ENCODE measurements at regions not wholly inside any gene's neighbourhood (a gene's known extent, or its start where the extent isn't known, plus 50 kb on each side); places are given as distances from the start of the nearest gene placed in this dataset.

DNA sequence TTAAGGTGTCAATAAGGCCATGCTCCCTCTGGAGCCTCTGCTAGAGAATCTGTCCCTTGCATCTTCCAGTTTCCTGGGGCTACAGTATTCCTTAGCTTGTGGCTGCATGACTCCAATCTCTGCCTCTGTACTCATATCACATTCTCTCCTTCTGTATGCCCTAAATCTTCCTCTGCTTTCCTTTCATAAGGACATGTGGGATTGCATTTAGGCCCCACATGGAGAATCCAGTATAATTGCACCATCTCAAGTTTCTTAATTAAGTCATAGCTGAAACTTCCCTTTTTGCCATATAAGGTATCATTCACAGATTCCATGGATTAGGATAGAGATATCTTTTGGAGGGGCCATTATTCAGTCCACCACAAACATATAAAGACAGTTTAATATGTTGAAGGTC is 409.8 kb upstream of the TMCO5A start:
- intact Hi-C loops (cut with DNase I, micrococcal nuclease) = no loop called here
- ATAC-seq = no peak
- no peak for DNase-seq

DNA sequence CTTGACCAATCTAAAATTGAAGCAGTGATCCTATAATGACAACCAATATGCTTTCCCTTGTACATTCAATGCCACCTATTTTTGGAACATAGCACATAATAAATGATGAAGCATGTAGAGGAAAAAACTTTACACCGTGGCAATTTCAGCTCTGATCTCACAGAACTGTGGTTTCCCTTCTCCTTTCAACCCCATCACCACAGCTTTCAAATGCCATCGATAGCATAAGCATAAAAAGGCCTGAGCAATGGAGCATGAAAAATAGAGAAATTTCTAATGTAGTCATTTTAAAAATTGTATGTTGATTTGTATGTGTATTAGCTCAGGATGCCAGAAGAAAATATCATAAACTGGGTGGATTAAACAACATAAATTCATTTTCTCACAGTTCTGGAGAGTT is 406.0 kb upstream of the TMCO5A start:
- no peak for ATAC-seq
- intact Hi-C loops (cut with DNase I, micrococcal nuclease) = no loop called here
- DNase-seq = no peak

DNA sequence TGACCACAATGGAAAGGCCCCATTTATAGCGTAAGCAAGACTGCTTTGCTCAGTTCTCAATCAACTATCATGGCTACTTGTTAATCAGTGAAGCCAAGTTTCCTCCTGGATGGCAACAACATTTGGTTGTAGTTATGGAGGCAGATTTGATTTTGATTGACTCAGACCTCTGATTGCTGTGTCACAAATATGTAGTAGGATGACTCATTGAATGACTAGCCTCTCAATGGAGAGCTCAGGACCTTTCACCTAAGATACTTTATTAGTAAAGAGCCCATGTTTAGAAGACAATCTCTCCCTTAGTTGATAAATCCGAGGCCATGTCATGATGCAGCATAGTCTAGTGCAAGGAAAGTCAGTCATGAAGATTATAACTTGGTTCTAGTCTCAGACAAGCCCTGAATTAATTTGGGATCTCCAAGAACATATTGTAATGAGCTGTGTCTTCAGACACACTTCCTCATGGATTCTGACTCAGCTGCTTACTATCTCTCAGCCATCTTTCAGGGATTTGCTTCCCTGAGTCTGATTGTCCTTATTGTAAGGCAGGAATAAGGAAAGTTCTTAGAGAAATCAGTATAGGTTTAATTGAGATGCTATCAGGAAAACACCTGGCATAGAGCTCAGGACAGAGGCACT is 397.4 kb upstream of the TMCO5A start:
- intact Hi-C loops (cut with DNase I, micrococcal nuclease) = no loop called here
- no peak for DNase-seq
- no peak for ATAC-seq

DNA sequence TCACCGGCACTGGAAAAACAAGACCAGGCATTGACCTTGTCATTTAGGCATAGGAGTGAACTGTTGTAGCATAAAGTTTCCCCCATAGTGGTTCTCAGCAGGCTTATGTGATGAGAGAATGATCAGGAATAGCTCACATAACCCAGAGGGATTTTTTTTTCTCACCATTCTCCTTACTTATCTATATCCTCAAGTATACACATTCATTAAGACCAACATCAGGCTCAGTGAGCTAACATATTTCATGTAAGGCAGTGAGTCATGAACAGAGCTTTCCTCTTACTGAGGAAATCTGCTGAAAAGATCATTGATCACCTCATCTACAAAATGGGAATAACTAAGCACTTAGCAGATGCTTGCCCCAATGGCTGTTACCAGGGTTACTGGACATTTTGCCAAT is 396.6 kb upstream of the TMCO5A start:
- ATAC-seq (no peak), DNase-seq (no peak)
- intact Hi-C loops (cut with DNase I, micrococcal nuclease) = no loop called here

- ATAC-seq = no peak
- intact Hi-C loops (cut with DNase I, micrococcal nuclease) = no loop called here
- no peak for DNase-seq
Measured at GRCh38 chr15:37548116-37548515, 386.3 kb upstream of the TMCO5A start.

- intact Hi-C loops (cut with DNase I, micrococcal nuclease) = no loop called here
- no peak for DNase-seq
- no peak for ATAC-seq
Measured at GRCh38 chr15:37550360-37551024, 383.9 kb upstream of the TMCO5A start.

- no peak for DNase-seq
- intact Hi-C loops (cut with DNase I, micrococcal nuclease) = no loop called here
- ATAC-seq = no peak
Measured at GRCh38 chr15:37572401-37572800, 362.0 kb upstream of the TMCO5A start.

GRCh38 chr15:37574985-37575384 is 359.5 kb upstream of the TMCO5A start:
- ATAC-seq (no peak), DNase-seq (no peak)
- intact Hi-C loops (cut with DNase I, micrococcal nuclease) = no loop called here

GRCh38 chr15:37576952-37577351 is 357.5 kb upstream of the TMCO5A start:
- ATAC-seq (no peak), DNase-seq (no peak)
- intact Hi-C loops (cut with DNase I, micrococcal nuclease) = no loop called here

DNA sequence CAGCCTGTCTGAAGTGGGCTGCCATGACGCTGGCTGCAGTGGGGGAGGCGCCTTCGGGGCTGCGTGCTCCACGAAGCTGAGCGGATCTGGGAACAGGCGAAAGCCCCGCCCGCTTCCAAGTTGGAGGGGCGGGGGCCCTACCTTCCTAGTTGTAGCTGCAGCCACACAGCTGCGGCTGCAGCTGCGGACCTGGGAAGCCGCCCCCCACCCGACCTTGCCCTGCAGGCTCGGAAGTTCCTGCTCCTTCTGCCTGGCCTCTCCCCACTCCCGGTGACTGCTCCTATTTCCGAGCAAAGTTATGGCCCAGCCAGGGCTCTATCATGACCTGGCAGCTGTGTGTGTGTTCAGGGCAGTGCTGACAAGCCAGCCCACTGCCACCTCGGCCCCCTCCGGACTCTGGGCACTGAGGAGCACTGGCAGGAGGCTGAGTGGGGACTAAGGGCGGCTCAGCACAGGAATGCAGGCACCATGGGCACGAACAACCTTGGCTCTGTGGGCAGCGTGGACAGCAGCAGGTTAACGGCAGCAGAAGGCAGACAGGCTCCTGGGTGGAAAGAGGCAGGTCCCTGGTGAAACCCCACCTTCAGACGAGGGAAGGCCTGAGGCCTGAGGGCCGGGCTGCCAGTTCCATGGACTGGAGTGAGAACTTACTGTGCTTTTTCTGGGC is 352.4 kb upstream of the TMCO5A start:
- DNase-seq (no peak), ATAC-seq (no peak)
- intact Hi-C loops (cut with DNase I, micrococcal nuclease) = no loop called here

GRCh38 chr15:37582852-37583251 is 351.6 kb upstream of the TMCO5A start:
- ATAC-seq (no peak), DNase-seq (no peak)

GRCh38 chr15:37586011-37586583 is 348.3 kb upstream of the TMCO5A start:
- ATAC-seq = no peak
- DNase-seq = no peak
- intact Hi-C loops (cut with DNase I, micrococcal nuclease) = no loop called here

More at GRCh38 chr15:37582852-37583251, 351.6 kb upstream of the TMCO5A start:
- intact Hi-C loops (cut with DNase I, micrococcal nuclease) = no loop called here

DNA sequence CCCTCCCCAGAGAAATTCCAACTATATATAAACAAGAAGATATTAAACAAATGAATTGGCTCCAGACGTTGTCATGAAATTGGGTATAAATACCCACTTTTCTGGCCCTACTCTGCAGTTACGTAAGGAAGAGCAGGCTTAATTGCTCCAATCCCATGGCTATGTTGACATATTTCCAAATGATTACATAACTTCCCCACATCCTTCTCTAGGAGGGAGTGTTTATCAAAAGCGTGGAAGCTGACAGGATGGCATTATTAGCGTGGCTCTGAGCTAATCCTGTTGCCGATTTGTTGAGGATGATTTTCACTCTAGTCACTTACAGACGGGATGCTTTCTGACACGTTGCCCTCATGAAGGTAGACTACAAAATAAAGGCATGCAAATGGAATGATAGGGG is 347.5 kb upstream of the TMCO5A start:
- intact Hi-C loops (cut with DNase I, micrococcal nuclease) = no loop called here
- ATAC-seq (no peak), DNase-seq (no peak)

- intact Hi-C loops (cut with DNase I, micrococcal nuclease) = no loop called here
- ATAC-seq (no peak), DNase-seq (no peak)
Measured at GRCh38 chr15:37594417-37594816, 340.0 kb upstream of the TMCO5A start.

DNA sequence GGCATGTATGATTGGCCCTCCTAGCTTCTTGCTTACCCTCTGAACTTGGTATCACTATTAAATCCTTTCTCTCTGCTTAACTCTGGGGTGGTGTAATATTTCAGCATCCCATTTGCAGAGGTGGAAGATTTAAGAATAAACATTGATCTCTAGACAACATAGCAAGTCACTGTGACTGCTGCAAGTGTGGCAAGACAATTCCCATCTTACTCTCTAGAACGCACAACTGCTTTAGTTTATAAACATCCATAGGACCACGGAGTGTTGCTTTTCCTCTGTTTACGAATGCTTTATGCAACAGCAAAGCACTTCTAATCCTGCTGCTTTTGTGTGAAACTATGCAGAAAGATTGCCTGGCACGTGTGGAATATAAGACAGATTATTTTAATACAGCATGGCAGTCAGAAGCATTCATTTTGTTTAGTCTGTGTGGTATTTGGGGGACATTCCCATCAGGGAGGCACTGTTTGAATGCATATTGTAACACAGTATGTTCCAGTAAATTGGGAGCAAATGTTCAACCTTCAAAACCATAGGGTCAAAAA is 338.9 kb upstream of the TMCO5A start:
- intact Hi-C loops (cut with DNase I, micrococcal nuclease) = no loop called here
- no peak for ATAC-seq
- no peak for DNase-seq

GRCh38 chr15:37599156-37599555 is 335.3 kb upstream of the TMCO5A start:
- ATAC-seq (no peak), DNase-seq (no peak)
- intact Hi-C loops (cut with DNase I, micrococcal nuclease) = no loop called here

- intact Hi-C loops (cut with DNase I, micrococcal nuclease) = no loop called here
- DNase-seq (no peak), ATAC-seq (no peak)
Measured at GRCh38 chr15:37616215-37616614, 318.2 kb upstream of the TMCO5A start.

- ATAC-seq = no peak
- intact Hi-C loops (cut with DNase I, micrococcal nuclease) = no loop called here
- no peak for DNase-seq
Measured at GRCh38 chr15:37618353-37618752, 316.1 kb upstream of the TMCO5A start.

DNA sequence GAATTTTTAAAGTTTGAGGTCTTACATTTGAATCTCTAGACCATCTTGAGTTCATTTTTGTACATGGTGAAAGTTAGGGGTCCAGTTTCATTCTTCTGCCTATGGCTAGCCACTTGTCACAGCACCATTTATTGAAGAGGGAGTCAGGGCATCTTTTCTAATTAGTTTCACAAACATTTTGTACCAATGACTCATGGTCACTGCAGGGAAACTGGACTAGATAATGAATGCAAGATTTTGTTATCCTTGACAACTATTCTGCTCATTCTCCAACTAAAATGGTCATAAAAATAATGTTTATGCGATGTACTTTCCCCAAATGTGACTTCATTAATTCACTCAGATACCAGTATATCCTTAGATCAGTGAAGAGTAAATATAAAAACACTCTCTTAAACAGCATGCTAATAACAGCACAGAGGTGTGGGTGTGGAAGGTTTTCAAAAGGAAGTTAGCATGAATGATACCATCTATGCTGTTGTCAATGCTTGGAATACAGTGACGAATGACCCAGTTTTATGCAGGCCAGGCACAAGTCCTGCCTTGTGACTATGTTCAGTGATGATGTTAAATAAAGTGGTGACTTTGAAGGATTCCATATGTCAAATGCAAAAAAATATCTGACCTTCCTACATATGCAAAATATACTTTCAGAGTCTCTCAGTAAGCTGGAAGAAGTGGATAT is 314.9 kb upstream of the TMCO5A start:
- intact Hi-C loops (cut with DNase I, micrococcal nuclease) = no loop called here
- ATAC-seq = no peak

More for the DNA sequence above, 314.9 kb upstream of the TMCO5A start:
- DNase-seq = no peak

All from left colon (tissue), 2 donors.